Left renal pelvis (tissue), 4 donors: ENCODE measurements at regions not wholly inside any gene's neighbourhood (a gene's known extent, or its start where the extent isn't known, plus 50 kb on each side); places are given as distances from the start of the nearest gene placed in this dataset.

Experiments
- DNase-seq, 4 donors: peaks; one replicate each; pipeline ENCODE4 v3.0.0-alpha.2; 2013; ENCODE audit warnings: low read depth in 4 of 4, low spot score in 3 of 4

DNA sequence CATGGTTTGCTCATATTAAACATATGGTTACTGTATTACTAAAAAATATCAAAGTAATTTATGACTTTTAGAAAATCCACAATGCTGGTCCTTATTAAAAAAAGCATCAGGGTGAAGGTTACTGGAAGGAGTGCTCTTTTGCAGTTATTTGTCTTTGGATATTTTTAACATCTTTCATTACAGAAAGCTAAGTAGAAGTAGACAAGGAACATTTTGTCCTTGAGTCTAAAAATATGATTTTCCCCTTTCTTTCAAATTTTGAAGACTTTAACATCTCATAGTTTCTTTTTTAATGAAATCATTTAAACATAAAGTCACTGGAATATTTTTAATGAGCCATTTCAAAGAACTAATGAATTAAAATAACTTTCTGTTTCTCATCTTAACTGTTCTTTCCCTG, 110.1 kb upstream of the TNS3 start:
- no peak for DNase-seq

GRCh38 chr7:47690902-47691558, 109.1 kb upstream of the TNS3 start:
- no peak for DNase-seq

GRCh38 chr7:47689558-47689957, 107.6 kb upstream of the TNS3 start:
- DNase-seq = no peak

DNA sequence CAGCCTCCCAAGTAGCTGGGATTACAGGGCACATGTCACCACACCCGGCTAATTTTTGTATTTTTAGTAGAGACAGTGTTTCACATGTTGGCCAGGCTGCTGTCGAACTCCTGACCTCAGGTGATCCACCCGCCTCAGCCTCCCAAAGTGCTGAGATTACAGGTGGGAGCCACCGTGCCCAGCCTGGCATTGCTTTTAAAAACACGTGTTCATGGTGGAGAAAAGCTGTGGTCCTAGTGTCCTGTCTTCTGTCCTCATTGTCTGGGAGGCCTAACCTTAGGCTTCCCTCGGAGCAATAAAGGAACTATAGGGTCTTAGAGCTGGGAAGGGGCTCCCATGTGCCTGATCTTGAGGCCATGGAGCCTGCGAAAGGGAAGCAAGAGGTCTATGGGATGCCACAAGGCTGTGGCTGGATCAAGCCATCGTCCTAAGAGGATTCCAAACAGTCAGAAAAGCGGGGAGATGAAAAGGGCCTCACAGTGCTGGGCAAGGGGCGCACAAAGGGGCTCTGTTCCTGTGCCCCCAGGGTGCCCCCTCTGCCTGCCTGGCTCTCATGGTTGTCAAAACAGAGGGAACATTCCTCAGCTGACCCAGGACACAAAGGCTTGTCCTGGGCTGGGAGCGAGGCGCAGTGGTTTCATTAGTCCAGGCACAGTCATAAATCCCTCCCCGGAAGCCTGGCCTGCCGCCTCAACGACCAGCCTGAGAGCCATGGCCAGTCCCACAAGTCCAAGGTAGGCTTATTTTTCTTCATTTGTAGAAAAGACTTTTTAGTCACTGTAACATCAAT, 106.6 kb upstream of the TNS3 start:
- no peak for DNase-seq

DNA sequence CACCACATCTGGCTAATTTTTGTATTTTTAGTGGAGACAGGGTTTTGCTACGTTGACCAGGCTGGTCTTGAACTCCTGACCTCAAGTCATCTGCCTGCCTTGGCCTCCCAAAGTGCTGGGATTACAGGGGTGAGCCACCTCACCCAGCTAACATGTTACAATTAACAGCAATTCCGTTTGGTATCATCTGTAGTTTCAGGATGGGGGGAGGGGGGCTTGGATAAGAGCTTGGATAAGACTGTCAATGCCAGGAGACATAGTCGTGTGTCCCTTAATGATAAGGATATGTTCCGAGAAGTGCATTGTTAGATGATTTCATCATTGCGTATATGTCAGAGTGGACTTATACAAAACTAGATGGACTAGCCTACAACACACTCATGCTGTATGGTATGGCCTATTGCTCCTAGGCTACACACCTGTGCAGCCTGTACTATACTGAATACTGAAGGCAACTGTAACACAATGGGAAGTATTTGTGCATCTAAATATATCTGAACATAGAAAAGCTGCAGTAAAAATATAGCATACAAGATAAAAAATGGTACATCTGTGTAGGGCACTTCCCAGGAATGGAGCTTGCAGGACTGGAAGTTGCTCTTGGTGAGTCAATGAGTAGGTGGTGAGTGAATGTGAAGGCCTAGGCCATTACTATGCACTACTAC, 103.9 kb upstream of the TNS3 start:
- DNase-seq = no peak

- no peak for DNase-seq
These were observed 103.2 kb upstream of the TNS3 start for GRCh38 chr7:47685151-47685550.

DNA sequence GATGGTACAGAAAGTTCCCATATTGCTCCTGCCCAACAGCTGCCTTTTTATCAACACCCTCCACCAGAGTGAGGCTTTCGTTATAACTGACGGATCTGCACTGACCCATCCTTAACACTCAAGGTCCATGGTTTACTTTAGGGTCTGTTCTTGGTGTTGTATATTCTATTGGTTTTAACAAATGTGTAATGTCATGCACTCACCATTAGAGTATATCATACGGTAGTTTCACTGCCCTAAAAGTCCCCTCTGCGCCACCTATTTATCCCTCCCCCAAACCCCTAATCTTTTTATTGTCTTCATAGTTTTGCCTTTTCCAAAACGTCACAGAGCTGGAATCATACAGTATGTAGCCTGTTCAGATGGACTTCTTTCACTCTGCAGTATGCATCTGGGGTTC, 102.8 kb upstream of the TNS3 start:
- no peak for DNase-seq

DNA sequence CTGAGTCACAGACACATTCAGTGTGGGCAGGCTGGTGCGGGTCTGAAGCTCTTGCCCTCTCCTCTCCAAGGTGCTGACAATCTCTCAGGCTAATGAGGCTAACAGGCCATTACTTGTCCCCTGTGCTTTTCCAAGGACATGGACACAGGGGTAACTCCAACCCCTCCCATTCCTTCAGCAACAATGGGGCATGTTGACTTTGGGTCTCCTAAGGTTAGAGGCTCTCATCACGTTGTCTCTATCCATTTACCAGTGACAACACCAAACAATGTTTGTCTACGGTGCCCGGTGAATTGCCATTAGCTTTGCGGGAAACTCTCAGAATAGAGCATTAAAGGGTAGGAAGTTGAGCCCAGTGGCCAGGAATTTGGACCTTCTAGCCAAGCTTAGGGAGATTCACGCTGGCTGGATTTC, 101.6 kb upstream of the TNS3 start:
- no peak for DNase-seq

- no peak for DNase-seq
These were observed 101.0 kb upstream of the TNS3 start for GRCh38 chr7:47682874-47683273.

- no peak for DNase-seq
These were observed 99.4 kb upstream of the TNS3 start for GRCh38 chr7:47681249-47681810.

- DNase-seq = no peak
These were observed 96.9 kb upstream of the TNS3 start for GRCh38 chr7:47678641-47679380.

DNA sequence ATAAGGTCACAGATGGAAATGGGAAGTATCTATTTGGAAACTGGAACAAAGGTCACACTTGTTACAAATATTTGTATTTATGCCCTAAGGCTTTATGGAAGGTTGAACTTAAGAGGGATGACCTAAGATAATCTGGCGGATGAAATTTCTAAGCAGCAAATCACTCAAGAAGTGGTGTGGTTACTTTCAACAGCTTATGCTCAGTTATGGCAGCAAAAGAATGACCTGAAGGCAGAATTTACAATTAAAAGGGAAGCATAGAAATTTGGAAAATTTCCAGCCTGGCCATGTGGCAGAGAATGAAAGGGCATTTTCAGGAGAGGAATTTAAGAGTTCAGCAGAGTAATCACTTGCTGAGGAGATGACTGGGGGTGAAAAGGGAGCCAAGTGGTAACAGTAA, 95.8 kb upstream of the TNS3 start:
- DNase-seq = no peak

DNA sequence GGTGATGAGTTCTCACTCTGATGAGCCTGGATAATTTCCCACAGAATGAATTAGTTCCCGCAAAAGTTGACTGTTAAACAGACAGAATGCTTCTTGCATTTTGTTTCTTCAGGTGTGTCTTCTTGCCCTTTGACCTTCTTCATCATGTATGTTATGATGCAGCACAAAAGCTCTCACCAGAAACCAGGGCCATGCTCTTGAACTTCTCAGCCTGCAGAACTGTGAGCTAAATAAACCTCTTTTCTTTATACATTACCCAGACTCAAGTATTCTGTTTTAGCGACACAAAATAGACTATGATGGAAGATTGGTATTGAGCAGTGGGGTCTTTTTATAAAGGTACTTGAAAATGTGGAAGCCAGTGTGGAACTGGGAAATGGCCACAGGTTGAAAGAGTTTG, 95.2 kb upstream of the TNS3 start:
- DNase-seq = no peak

DNA sequence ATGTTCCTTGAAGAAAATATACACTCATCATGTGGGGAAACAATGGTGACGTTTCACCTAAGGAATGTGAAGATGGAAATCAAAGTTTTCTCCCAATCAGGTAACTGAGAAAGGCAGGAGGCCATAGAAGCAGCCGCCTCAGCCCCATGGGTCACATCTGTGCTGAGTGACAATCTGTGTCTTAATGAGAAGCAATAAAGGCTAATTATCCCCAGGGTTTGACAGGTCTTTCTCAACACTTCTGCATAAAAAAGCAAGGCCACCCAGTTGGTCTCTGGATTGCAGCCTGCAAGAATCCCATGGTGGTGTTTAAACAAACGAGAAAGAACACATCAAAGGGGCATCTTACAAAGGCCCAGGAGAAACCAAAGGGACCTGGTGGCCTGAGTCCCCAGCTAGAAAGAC, 91.1 kb upstream of the TNS3 start:
- no peak for DNase-seq

- DNase-seq = no peak
These were observed 90.4 kb upstream of the TNS3 start for GRCh38 chr7:47672271-47672791.

- DNase-seq = no peak
These were observed 89.4 kb upstream of the TNS3 start for GRCh38 chr7:47671358-47671757.

- DNase-seq = no peak
These were observed 88.8 kb upstream of the TNS3 start for GRCh38 chr7:47670729-47671128.

DNA sequence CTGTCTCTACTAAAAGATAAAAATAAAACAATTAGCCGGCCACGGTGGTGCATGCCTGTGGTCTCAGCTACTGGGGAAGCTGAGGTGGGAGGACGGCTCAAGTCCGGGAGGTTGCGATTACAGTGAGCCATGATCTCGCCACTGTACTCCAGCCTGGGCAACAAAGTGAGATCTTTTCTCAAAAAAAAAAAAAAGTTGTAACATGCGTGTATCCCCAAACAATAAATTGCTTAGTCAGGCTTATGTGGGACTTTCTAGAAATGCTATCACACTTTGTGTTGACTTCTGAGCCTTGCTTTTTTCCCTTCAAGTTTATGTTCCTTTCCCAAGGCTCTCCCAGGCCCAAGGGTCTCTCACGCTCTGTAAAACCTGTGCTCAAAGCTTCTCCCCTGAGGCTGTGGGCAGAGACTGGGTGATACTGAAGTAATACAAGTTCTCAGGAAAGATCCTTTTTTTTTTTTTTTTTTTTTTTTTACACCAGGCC, 88.0 kb upstream of the TNS3 start:
- DNase-seq = no peak

GRCh38 chr7:47669178-47669891, 87.4 kb upstream of the TNS3 start:
- peak in 1 of 4 donors; percentile 75 for DNase-seq
